WTC11 (cell line): ENCODE measurements at regions not wholly inside any gene's neighbourhood (a gene's known extent, or its start where the extent isn't known, plus 50 kb on each side); places are given as distances from the start of the nearest gene placed in this dataset.

ENCODE experiments used
- ATAC-seq: fragments of 200-7000 bp; cut with Tn5 transposase; 2 replicates; pipeline ENCODE4 v1.10.0; 2021; ENCODE audit warnings: mild to moderate bottlenecking, moderate library complexity
- CTCF ChIA-PET: fragments of 300-600 bp; sonication (Branson Sonifier 250); formaldehyde crosslinking; loops from one replicate; lab custom pipeline; 2021; ENCODE audit warnings: antibody characterized with exemption; lab: Charles Lee
- POLR2A ChIA-PET: fragments of 350-600 bp; sonication (Branson Sonifier 250); formaldehyde crosslinking; loops from one replicate; lab custom pipeline; 2021; ENCODE audit warnings: antibody characterized with exemption; lab: Charles Lee
- DNase-seq: peaks from one replicate; pipeline ENCODE4 v3.0.0; 2021; ENCODE audit warnings: low spot score
- H3K27ac Mint-ChIP-seq: 2 replicates; pipeline ENCODE4 v1.8.0; 2021; ENCODE audit warnings: mixed read lengths
- H3K27me3 Mint-ChIP-seq: 2 replicates; pipeline ENCODE4 v1.8.0; 2021; ENCODE audit warnings: low read depth, mild to moderate bottlenecking, moderate library complexity, mixed read lengths
- H3K36me3 Mint-ChIP-seq: 2 replicates; pipeline ENCODE4 v1.8.0; 2021; ENCODE audit warnings: mixed read lengths
- H3K4me1 Mint-ChIP-seq: 2 replicates; pipeline ENCODE4 v1.8.0; 2022; ENCODE audit warnings: mixed read lengths
- H3K4me3 Mint-ChIP-seq: 2 replicates; pipeline ENCODE4 v1.8.0; 2021; ENCODE audit warnings: mild to moderate bottlenecking, moderate library complexity, mixed read lengths
- H3K9me3 Mint-ChIP-seq: 2 replicates; pipeline ENCODE4 v1.8.0; 2021; ENCODE audit warnings: mixed read lengths
- CBFB ChIP-seq: sonication (generic); formaldehyde crosslinking; IDR thresholded peaks from 2 replicates; pipeline ENCODE4 v1.8.1; 2022; ENCODE audit warnings: mild to moderate bottlenecking, low read depth, missing genetic modification reagents
- FOXJ3 ChIP-seq: sonication (generic); formaldehyde crosslinking; IDR thresholded peaks from 2 replicates; pipeline ENCODE4 v1.9.0; 2021; ENCODE audit warnings: missing genetic modification reagents, mild to moderate bottlenecking, borderline replicate concordance
- GABPB1 ChIP-seq: sonication (generic); formaldehyde crosslinking; IDR thresholded peaks from 2 replicates; pipeline ENCODE4 v1.8.1; 2023; ENCODE audit warnings: mild to moderate bottlenecking, missing genetic modification reagents
- GTF2I ChIP-seq: fragments of 250-450 bp; sonication (Bioruptor Pico); conservative IDR thresholded peaks from 2 replicates; pipeline ENCODE4 v1.4.0; 2021; ENCODE audit warnings: mild to moderate bottlenecking
- HMGA2 ChIP-seq: fragments of 250-450 bp; sonication (Bioruptor Pico); IDR thresholded peaks from 2 replicates; pipeline ENCODE4 v1.4.0; 2021; ENCODE audit warnings: mild to moderate bottlenecking, moderate library complexity
- HMGXB4 ChIP-seq: sonication (generic); formaldehyde crosslinking; IDR thresholded peaks from 2 replicates; pipeline ENCODE4 v1.8.1; 2023; ENCODE audit warnings: mild to moderate bottlenecking, moderate library complexity, missing genetic modification reagents
- IRF1 ChIP-seq: sonication (generic); formaldehyde crosslinking; IDR thresholded peaks from 2 replicates; pipeline ENCODE4 v1.8.0; 2023; ENCODE audit warnings: missing genetic modification reagents
- MXD4 ChIP-seq: fragments of 250-450 bp; sonication (Bioruptor Pico); IDR thresholded peaks from 2 replicates; pipeline ENCODE4 v1.8.0; 2021; ENCODE audit warnings: mild to moderate bottlenecking, moderate library complexity, borderline replicate concordance
- MYBL2 ChIP-seq: sonication (generic); formaldehyde crosslinking; IDR thresholded peaks from 2 replicates; pipeline ENCODE4 v1.8.1; 2023; ENCODE audit warnings: mild to moderate bottlenecking, moderate library complexity, missing genetic modification reagents
- NFATC4 ChIP-seq: fragments of 250-450 bp; sonication (Bioruptor Pico); IDR thresholded peaks from 2 replicates; pipeline ENCODE4 v1.9.0; 2021; ENCODE audit warnings: mild to moderate bottlenecking
- NR1H2 ChIP-seq: sonication (generic); formaldehyde crosslinking; IDR thresholded peaks from 2 replicates; pipeline ENCODE4 v1.9.0; 2021; ENCODE audit warnings: mild to moderate bottlenecking, moderate library complexity, missing genetic modification reagents
- PREB ChIP-seq: sonication (generic); formaldehyde crosslinking; IDR thresholded peaks from 2 replicates; pipeline ENCODE4 v1.8.1; 2022; ENCODE audit warnings: mild to moderate bottlenecking, missing genetic modification reagents, moderate library complexity, borderline replicate concordance
- SMAD4 ChIP-seq: sonication (generic); formaldehyde crosslinking; IDR thresholded peaks from 2 replicates; pipeline ENCODE4 v1.8.0; 2022; ENCODE audit warnings: mild to moderate bottlenecking, missing genetic modification reagents
- SP1 ChIP-seq: sonication (generic); formaldehyde crosslinking; conservative IDR thresholded peaks from 2 replicates; pipeline ENCODE4 v1.8.1; 2022; ENCODE audit warnings: missing genetic modification reagents
- TEAD1 ChIP-seq: sonication (generic); formaldehyde crosslinking; IDR thresholded peaks from 2 replicates; pipeline ENCODE4 v1.8.0; 2022; ENCODE audit warnings: mild to moderate bottlenecking, missing genetic modification reagents
- ZNF138 ChIP-seq: sonication (generic); formaldehyde crosslinking; conservative IDR thresholded peaks from 2 replicates; pipeline ENCODE4 v1.8.1; 2022; ENCODE audit warnings: mild to moderate bottlenecking, moderate library complexity, missing genetic modification reagents
- TF ChIP-seq, protein P1 (sequence below): sonication (generic); formaldehyde crosslinking; IDR thresholded peaks from 2 replicates; pipeline ENCODE4 v1.8.1; 2022; ENCODE audit warnings: missing genetic modification reagents, borderline replicate concordance
- TF ChIP-seq, protein P2 (sequence below): sonication (generic); formaldehyde crosslinking; conservative IDR thresholded peaks from 2 replicates; pipeline ENCODE4 v1.8.1; 2022; ENCODE audit warnings: mild to moderate bottlenecking, missing genetic modification reagents
- TF ChIP-seq, protein P3 (sequence below): fragments of 250-450 bp; sonication (Bioruptor Pico); IDR thresholded peaks from 2 replicates; pipeline ENCODE4 v1.9.0; 2021; ENCODE audit warnings: mild to moderate bottlenecking
- TF ChIP-seq, protein P4 (sequence below): sonication (generic); formaldehyde crosslinking; IDR thresholded peaks from 2 replicates; pipeline ENCODE4 v1.8.0; 2022; ENCODE audit warnings: mild to moderate bottlenecking, missing genetic modification reagents

DNA sequence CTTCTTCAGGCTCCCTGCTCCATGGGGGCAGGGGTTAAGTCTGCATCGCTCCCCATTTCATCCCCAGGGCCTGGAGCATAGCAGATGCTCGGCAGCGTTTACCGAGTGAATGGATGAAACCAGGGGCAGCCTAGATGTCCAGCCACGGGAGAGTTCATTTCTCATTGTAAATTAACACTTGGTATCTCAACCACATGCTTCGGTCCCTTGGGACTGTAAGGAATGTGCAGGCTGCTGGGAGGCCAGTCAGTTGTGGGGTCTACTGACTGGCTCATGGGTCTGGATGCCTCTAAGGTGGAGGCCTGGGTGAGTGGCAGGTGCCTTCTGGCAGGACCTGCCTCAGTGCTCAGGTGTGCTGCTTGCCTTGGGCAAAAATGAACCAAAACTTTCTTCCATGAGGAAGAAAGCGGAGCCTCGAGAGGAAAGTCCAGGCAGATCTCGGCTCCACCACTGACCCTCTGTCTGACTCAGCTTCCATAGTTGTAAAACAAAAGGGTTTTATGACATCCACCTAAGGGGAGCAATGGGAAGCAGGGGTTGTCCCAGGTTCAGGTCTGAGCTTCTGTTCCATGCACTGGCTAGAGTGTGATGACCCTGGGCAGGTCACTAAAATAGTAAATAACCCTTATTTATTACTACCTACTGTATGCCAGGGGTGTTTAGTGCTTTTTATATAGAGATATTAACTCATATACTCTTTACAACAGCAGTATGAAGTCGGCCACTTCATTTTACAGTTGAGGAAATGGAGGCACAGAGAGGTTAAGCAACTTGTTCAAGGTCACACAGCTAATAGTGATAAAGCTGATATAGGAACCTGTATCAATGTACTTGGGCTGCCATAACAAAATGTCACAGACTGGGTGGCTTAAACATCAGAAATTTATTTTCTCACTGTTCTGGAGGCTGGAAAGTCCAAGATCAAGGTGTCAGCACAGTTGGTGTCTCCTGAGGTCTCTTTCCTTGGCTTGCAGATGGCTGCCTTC lies 144.3 kb upstream of the STX18 start:
- Mint-ChIP-seq H3K27ac (no peak overlapping the region), H3K27me3 (no peaks in the 10 kb centered on the region), H3K36me3 (peaks cover 11% of the 10 kb centered on the region)
- TF ChIP-seq SMAD4 (CRISPR knock-in tag) = no peak
- TF ChIP-seq, protein P1, sequence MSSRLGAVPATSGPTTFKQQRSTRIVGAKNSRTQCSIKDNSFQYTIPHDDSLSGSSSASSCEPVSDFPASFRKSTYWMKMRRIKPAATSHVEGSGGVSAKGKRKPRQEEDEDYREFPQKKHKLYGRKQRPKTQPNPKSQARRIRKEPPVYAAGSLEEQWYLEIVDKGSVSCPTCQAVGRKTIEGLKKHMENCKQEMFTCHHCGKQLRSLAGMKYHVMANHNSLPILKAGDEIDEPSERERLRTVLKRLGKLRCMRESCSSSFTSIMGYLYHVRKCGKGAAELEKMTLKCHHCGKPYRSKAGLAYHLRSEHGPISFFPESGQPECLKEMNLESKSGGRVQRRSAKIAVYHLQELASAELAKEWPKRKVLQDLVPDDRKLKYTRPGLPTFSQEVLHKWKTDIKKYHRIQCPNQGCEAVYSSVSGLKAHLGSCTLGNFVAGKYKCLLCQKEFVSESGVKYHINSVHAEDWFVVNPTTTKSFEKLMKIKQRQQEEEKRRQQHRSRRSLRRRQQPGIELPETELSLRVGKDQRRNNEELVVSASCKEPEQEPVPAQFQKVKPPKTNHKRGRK (CRISPR knock-in tag) = no peak
- TF ChIP-seq SP1 (CRISPR knock-in tag) = no peak
- TF ChIP-seq, all 79 proteins: peak for 0
- Mint-ChIP-seq H3K4me1 (peaks cover 10% of the 10 kb centered on the region), H3K9me3 (no peaks in the 10 kb centered on the region), H3K4me3 (no peak overlapping the region)
- DNase-seq = no peak
- peak; percentile 18 for ATAC-seq
- ChIA-PET CTCF (interaction anchor here (1.0 to 1.6 kb wide), 2 partner anchors 8 to 75 kb away, joined by 3 to 4 read pairs; no protein-coding TSS in a partner anchor), POLR2A (no interaction called here)

GRCh38 chr4:4681653-4682052 lies 139.8 kb upstream of the STX18 start:
- H3K36me3 Mint-ChIP-seq = no peaks in the 10 kb centered on the region
- no peak overlapping the region for H3K4me3 Mint-ChIP-seq
- H3K27ac Mint-ChIP-seq = no peak overlapping the region
- ChIA-PET CTCF (interaction anchor here (1.0 to 2.9 kb wide), 3 partner anchors 12 to 171 kb away, joined by 4 to 7 read pairs (median 6); no protein-coding TSS in a partner anchor), POLR2A (interaction anchor here (0.5 kb wide), 1 partner anchor 1470 kb away, joined by 7 read pairs; no protein-coding TSS in a partner anchor)
- H3K4me1 Mint-ChIP-seq = peaks cover 25% of the 10 kb centered on the region
- TF ChIP-seq, protein P2, sequence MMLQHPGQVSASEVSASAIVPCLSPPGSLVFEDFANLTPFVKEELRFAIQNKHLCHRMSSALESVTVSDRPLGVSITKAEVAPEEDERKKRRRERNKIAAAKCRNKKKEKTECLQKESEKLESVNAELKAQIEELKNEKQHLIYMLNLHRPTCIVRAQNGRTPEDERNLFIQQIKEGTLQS = no peak
- TF ChIP-seq IRF1 (CRISPR knock-in tag) (no peak), CBFB (no peak), PREB (CRISPR knock-in tag) (no peak)
- ATAC-seq (no peak), DNase-seq (no peak)
- H3K9me3 Mint-ChIP-seq = no peaks in the 10 kb centered on the region
- no peaks in the 10 kb centered on the region; the same call in 1 of the 2 replicates for H3K27me3 Mint-ChIP-seq

DNA sequence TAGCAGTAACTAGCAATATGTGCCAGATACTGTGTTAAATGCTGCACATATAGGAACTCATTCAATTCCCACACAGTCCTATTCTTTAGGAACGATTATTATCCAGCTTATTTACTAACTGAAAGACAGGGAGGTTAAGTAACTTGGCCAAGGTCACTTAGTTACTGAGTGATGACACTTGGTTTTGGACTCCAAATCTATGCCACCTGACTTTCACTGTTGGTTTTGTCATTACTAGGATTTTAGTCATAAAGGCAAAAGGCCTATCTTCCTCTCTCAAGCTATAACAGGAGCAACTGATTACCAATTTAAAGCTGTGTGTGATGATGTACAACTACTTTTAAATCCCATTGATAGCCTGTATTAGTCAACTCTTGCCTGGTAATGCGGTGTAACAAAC lies 138.9 kb upstream of the STX18 start:
- CTCF ChIA-PET = interaction anchor here (0.7 to 2.3 kb wide), 5 partner anchors 12 to 172 kb away, joined by 3 to 11 read pairs (median 4); no protein-coding TSS in a partner anchor

More for the DNA sequence above, 138.9 kb upstream of the STX18 start:
- no peak for TF ChIP-seq HMGXB4 (CRISPR knock-in tag)
- no peak for TF ChIP-seq TEAD1
- TF ChIP-seq MYBL2 (CRISPR knock-in tag) = no peak
- TF ChIP-seq NFATC4 = no peak
- TF ChIP-seq GTF2I (CRISPR knock-in tag) = no peak
- TF ChIP-seq, protein P3, sequence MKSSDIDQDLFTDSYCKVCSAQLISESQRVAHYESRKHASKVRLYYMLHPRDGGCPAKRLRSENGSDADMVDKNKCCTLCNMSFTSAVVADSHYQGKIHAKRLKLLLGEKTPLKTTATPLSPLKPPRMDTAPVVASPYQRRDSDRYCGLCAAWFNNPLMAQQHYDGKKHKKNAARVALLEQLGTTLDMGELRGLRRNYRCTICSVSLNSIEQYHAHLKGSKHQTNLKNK (CRISPR knock-in tag) = no peak
- no peak for TF ChIP-seq ZNF138 (CRISPR knock-in tag)
- TF ChIP-seq HMGA2 (CRISPR knock-in tag) = no peak
- no peak for TF ChIP-seq SMAD4 (CRISPR knock-in tag)
- TF ChIP-seq, protein P4, sequence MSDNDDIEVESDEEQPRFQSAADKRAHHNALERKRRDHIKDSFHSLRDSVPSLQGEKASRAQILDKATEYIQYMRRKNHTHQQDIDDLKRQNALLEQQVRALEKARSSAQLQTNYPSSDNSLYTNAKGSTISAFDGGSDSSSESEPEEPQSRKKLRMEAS (CRISPR knock-in tag) = no peak
- TF ChIP-seq FOXJ3 (CRISPR knock-in tag) = no peak
- TF ChIP-seq MXD4 = no peak
- no peak for TF ChIP-seq GABPB1 (CRISPR knock-in tag)
- no peak for TF ChIP-seq NR1H2
- Mint-ChIP-seq H3K36me3 (no peaks in the 10 kb centered on the region), H3K4me3 (no peak overlapping the region), H3K27me3 (no peaks in the 10 kb centered on the region; the same call in 1 of the 2 replicates), H3K27ac (no peak overlapping the region), H3K9me3 (no peaks in the 10 kb centered on the region), H3K4me1 (peaks cover 23% of the 10 kb centered on the region)
- ATAC-seq = no peak
- no peak for DNase-seq
- POLR2A ChIA-PET = no interaction called here
